ENCODE measurements at regions not wholly inside any gene's neighbourhood (a gene's known extent, or its start where the extent isn't known, plus 50 kb on each side); places are given as distances from the start of the nearest gene placed in this dataset.

- no peak for DNase-seq (ENCODE audit: low read depth)
These were observed 49.7 kb downstream of the CYRIA start for GRCh38 chr2:16615687-16616615.

GRCh38 chr2:16615246-16615645, 50.4 kb downstream of the CYRIA start:
- no peak for DNase-seq (ENCODE audit: low read depth)

GRCh38 chr2:16614314-16614860, 51.2 kb downstream of the CYRIA start:
- DNase-seq (ENCODE audit: low read depth): no peak

GRCh38 chr2:16613539-16614011, 52.1 kb downstream of the CYRIA start:
- no peak for DNase-seq (ENCODE audit: low read depth)

- no peak for DNase-seq (ENCODE audit: low read depth)
These were observed 53.1 kb downstream of the CYRIA start for GRCh38 chr2:16612490-16612889.

- DNase-seq (ENCODE audit: low read depth): no peak
These were observed 55.8 kb downstream of the CYRIA start for GRCh38 chr2:16609786-16610185.

- peak; percentile 43 for DNase-seq (ENCODE audit: low read depth)
These were observed 56.7 kb downstream of the CYRIA start for GRCh38 chr2:16608661-16609643.

- DNase-seq (ENCODE audit: low read depth): no peak
These were observed 58.3 kb downstream of the CYRIA start for GRCh38 chr2:16607301-16607700.

- no peak for DNase-seq (ENCODE audit: low read depth)
These were observed 61.4 kb downstream of the CYRIA start for GRCh38 chr2:16604236-16604635.

- no peak for DNase-seq (ENCODE audit: low read depth)
These were observed 74.2 kb downstream of the CYRIA start for GRCh38 chr2:16591370-16591933.

- DNase-seq (ENCODE audit: low read depth): no peak
These were observed 76.2 kb downstream of the CYRIA start for GRCh38 chr2:16589465-16589864.

GRCh38 chr2:16588565-16588964, 77.1 kb downstream of the CYRIA start:
- no peak for DNase-seq (ENCODE audit: low read depth)

GRCh38 chr2:16587601-16588000, 78.0 kb downstream of the CYRIA start:
- no peak for DNase-seq (ENCODE audit: low read depth)

GRCh38 chr2:16584824-16585540, 80.7 kb downstream of the CYRIA start:
- no peak for DNase-seq (ENCODE audit: low read depth)

GRCh38 chr2:16584084-16584483, 81.5 kb downstream of the CYRIA start:
- no peak for DNase-seq (ENCODE audit: low read depth)

- no peak for DNase-seq (ENCODE audit: low read depth)
These were observed 84.4 kb downstream of the CYRIA start for GRCh38 chr2:16581241-16581640.

- DNase-seq (ENCODE audit: low read depth): no peak
These were observed 87.6 kb downstream of the CYRIA start for GRCh38 chr2:16578081-16578480.

- no peak for DNase-seq (ENCODE audit: low read depth)
These were observed 95.1 kb downstream of the CYRIA start for GRCh38 chr2:16570516-16570915.

GRCh38 chr2:16568998-16569784, 96.4 kb downstream of the CYRIA start:
- no peak for DNase-seq (ENCODE audit: low read depth)

- DNase-seq (ENCODE audit: low read depth): no peak
These were observed 98.9 kb downstream of the CYRIA start for GRCh38 chr2:16566701-16567100.
